SIG-M5 (cell line): ENCODE measurements at regions not wholly inside any gene's neighbourhood (a gene's known extent, or its start where the extent isn't known, plus 50 kb on each side); places are given as distances from the start of the nearest gene placed in this dataset.

Experiments used
- DNase-seq: peaks from one replicate; lab custom pipeline; 2025; lab: John Stamatoyannopoulos, UW

GRCh38 chr6:105608711-105609374, 206.0 kb upstream of the PREP start:
- no peak for DNase-seq

GRCh38 chr6:105607636-105608621, 205.0 kb upstream of the PREP start:
- no peak for DNase-seq

- DNase-seq = no peak
Measured at GRCh38 chr6:105606831-105607463, 204.1 kb upstream of the PREP start.

GRCh38 chr6:105604587-105604884, 201.7 kb upstream of the PREP start:
- no peak for DNase-seq

GRCh38 chr6:105603788-105604586, 201.1 kb upstream of the PREP start:
- DNase-seq = no peak

- peak; percentile 80 for DNase-seq
Measured at GRCh38 chr6:105601541-105602236, 198.8 kb upstream of the PREP start.

GRCh38 chr6:105600336-105601260, 197.7 kb upstream of the PREP start:
- no peak for DNase-seq

GRCh38 chr6:105598264-105598663, 195.4 kb upstream of the PREP start:
- DNase-seq = no peak

GRCh38 chr6:105596284-105596755, 193.4 kb upstream of the PREP start:
- no peak for DNase-seq

GRCh38 chr6:105595829-105596228, 192.9 kb upstream of the PREP start:
- DNase-seq = no peak

- no peak for DNase-seq
Measured at GRCh38 chr6:105594821-105595220, 191.9 kb upstream of the PREP start.

GRCh38 chr6:105593805-105594671, 191.2 kb upstream of the PREP start:
- no peak for DNase-seq

- DNase-seq = no peak
Measured at GRCh38 chr6:105593056-105593690, 190.3 kb upstream of the PREP start.

- no peak for DNase-seq
Measured at GRCh38 chr6:105592329-105592728, 189.4 kb upstream of the PREP start.

- peak; percentile 1 for DNase-seq
Measured at GRCh38 chr6:105591053-105591452, 188.2 kb upstream of the PREP start.

GRCh38 chr6:105588123-105588710, 185.3 kb upstream of the PREP start:
- DNase-seq = no peak

GRCh38 chr6:105587349-105588122, 184.7 kb upstream of the PREP start:
- no peak for DNase-seq
